K562 (cell line): ENCODE measurements at regions not wholly inside any gene's neighbourhood (a gene's known extent, or its start where the extent isn't known, plus 50 kb on each side); places are given as distances from the start of the nearest gene placed in this dataset.
A peak's percentile ranks its signal among the peaks of the same experiment; 100 is the strongest.

Experiments used
- ATAC-seq: fragments of 200-7000 bp; cut with Tn5 transposase; 3 replicates; pipeline ENCODE4 v1.9.1; 2020; ENCODE audit warnings: moderate library complexity
- BruUV-seq: library from RNA; stranded (reverse); fragments of 400-500 nt; replicated peaks from 2 replicates; lab custom pipeline; 2021; lab: Mats Ljungman, UMichigan
- CTCF ChIA-PET: fragments of 300-600 bp; formaldehyde crosslinking; extraction: SDS; loops from one replicate; lab custom pipeline; 2021; ENCODE audit warnings: low intra/inter-chr PET ratio; lab: Yijun Ruan, JAX
- POLR2A ChIA-PET: fragments of 300-600, 350-650 bp; sonication (Branson Sonifier 250); formaldehyde crosslinking; extraction: SDS; loops from one replicate; lab custom pipeline; 2021; ENCODE audit warnings: antibody characterized with exemption, inconsistent platforms; lab: Yijun Ruan, JAX
- DNase-seq, 4 experiments: peaks; one replicate each; pipeline versions ENCODE4 v3.0.0 to v3.0.0-alpha.2; 2011 to 2018; ENCODE audit warnings: low spot score in 3 of 4, mixed read lengths in 3 of 4; ENCODE audit errors: extremely low read depth in 1 of 4
- FAIRE-seq: peaks from 2 replicates; lab custom pipeline; 2011; peaks lifted over from hg19 to GRCh38; lab: Jason Lieb, UNC
- H2AFZ ChIP-seq: 2 replicates; pipeline ENCODE4 v1.6.0; 2011; ENCODE audit warnings: low read depth, low read length, control low read depth, inconsistent platforms
- H3K27ac ChIP-seq: fragments of 200-600 bp; 3 replicates; pipeline ENCODE4 v1.8.0; 2011; ENCODE audit warnings: low read depth, mild to moderate bottlenecking, control low read depth, inconsistent platforms, low read length, moderate library complexity, mixed read lengths; ENCODE audit errors: extremely low read depth
- H3K27me3 ChIP-seq, 2 experiments: fragments of 300-600 bp in 1 of 2; 2 replicates in 1 of 2; 3 replicates in 1 of 2; pipeline versions ENCODE4 v1.6.0 to v1.8.0; 2011; ENCODE audit warnings: inconsistent platforms in 2 of 2, low read length in 2 of 2, mild to moderate bottlenecking in 1 of 2, mixed read lengths in 1 of 2, moderate library complexity in 1 of 2; ENCODE audit not compliant: control insufficient read depth in 2 of 2, insufficient read depth in 2 of 2
- H3K36me3 ChIP-seq: fragments of 300-600 bp; 3 replicates; pipeline ENCODE4 v1.8.0; 2011; ENCODE audit warnings: mild to moderate bottlenecking, low read length, inconsistent platforms; ENCODE audit not compliant: control insufficient read depth, insufficient read depth
- H3K4me1 ChIP-seq, 2 experiments: fragments of 200-600 bp in 1 of 2; replicated peaks in 1 of 2; 2 replicates in 1 of 2; 3 replicates in 1 of 2; pipeline versions ENCODE4 v1.5.1 to v1.8.0; 2011; ENCODE audit warnings: inconsistent platforms in 2 of 2, low read length in 2 of 2, mild to moderate bottlenecking in 1 of 2, mixed read lengths in 1 of 2, moderate library complexity in 1 of 2; ENCODE audit not compliant: control insufficient read depth in 2 of 2, insufficient read depth in 2 of 2
- H3K4me2 ChIP-seq: 2 replicates; pipeline ENCODE4 v1.6.1; 2011; ENCODE audit warnings: low read length, control low read depth, inconsistent platforms, mixed read lengths; ENCODE audit not compliant: insufficient read depth
- H3K4me3 ChIP-seq: fragments of 200-600 bp; sonication (generic), shearing (Covaris generic); 2 replicates; pipeline ENCODE4 v1.5.1; 2016; ENCODE audit warnings: control low read depth, inconsistent platforms
- H3K79me2 ChIP-seq: fragments of 200-600 bp; 3 replicates; pipeline ENCODE4 v1.8.0; 2011; ENCODE audit warnings: low read length, inconsistent platforms; ENCODE audit not compliant: control insufficient read depth, insufficient read depth
- H3K9ac ChIP-seq, 2 experiments: 2 replicates each; pipeline versions ENCODE4 v1.6.0 to v1.6.1; 2011; ENCODE audit warnings: low read depth in 2 of 2, low read length in 2 of 2, control low read depth in 1 of 2, inconsistent platforms in 1 of 2, mild to moderate bottlenecking in 1 of 2, mixed read lengths in 1 of 2; ENCODE audit not compliant: insufficient read depth in 1 of 2
- H3K9me1 ChIP-seq: one replicate; pipeline ENCODE4 v1.6.0; 2011; ENCODE audit warnings: inconsistent platforms, mild to moderate bottlenecking, low read length, moderate library complexity; ENCODE audit not compliant: control insufficient read depth, insufficient read depth
- H3K9me3 ChIP-seq: replicated peaks from 2 replicates; pipeline ENCODE4 v1.5.1; 2011; ENCODE audit warnings: low read depth, low read length, inconsistent platforms; ENCODE audit not compliant: control insufficient read depth, insufficient read depth
- H4K20me1 ChIP-seq: replicated peaks from 2 replicates; pipeline ENCODE4 v1.6.1; 2011; ENCODE audit warnings: low read length, inconsistent platforms, mixed read lengths; ENCODE audit not compliant: control insufficient read depth, insufficient read depth
- ATF7 ChIP-seq: fragments of 450-650 bp; IDR thresholded peaks from 2 replicates; pipeline ENCODE4 v1.7.1; 2014; ENCODE audit warnings: mild to moderate bottlenecking, moderate library complexity
- EZH2 ChIP-seq: IDR thresholded peaks from 2 replicates; pipeline ENCODE4 v1.6.1; 2012; ENCODE audit warnings: low read depth, mild to moderate bottlenecking, inconsistent platforms, low read length, borderline replicate concordance
- FOXO4 ChIP-seq: fragments of 450-650 bp; formaldehyde crosslinking; IDR thresholded peaks from 2 replicates; pipeline ENCODE4 v1.4.0; 2020; ENCODE audit warnings: mild to moderate bottlenecking, moderate library complexity
- GATAD2B ChIP-seq: fragments of 450-650 bp; IDR thresholded peaks from 2 replicates; pipeline ENCODE4 v1.6.1; 2017; ENCODE audit warnings: mild to moderate bottlenecking, borderline replicate concordance
- MTA2 ChIP-seq: fragments of 450-650 bp; IDR thresholded peaks from 2 replicates; pipeline ENCODE4 v1.6.1; 2016; ENCODE audit warnings: low read depth
- NR3C1 ChIP-seq: sonication (generic); formaldehyde crosslinking; IDR thresholded peaks from 2 replicates; pipeline ENCODE4 v1.8.1; 2022; ENCODE audit warnings: missing genetic modification reagents
- RAD21 ChIP-seq, 2 experiments: fragments of 250-450 bp in 1 of 2; fragments of 450-650 bp in 1 of 2; sonication (Bioruptor Pico) in 1 of 2; formaldehyde crosslinking in 1 of 2; IDR thresholded peaks in 1 of 2; conservative IDR thresholded peaks in 1 of 2; 2 replicates each; pipeline versions ENCODE4 v1.4.0 to v1.8.0; 2020 to 2022; ENCODE audit warnings: mild to moderate bottlenecking in 2 of 2, moderate library complexity in 1 of 2
- ZNF408 ChIP-seq: fragments of 250-450 bp; sonication (Bioruptor Pico); IDR thresholded peaks from 2 replicates; pipeline ENCODE4 v1.4.0; 2020; ENCODE audit warnings: low read depth, mild to moderate bottlenecking, moderate library complexity
- ZSCAN29 ChIP-seq: fragments of 450-650 bp; IDR thresholded peaks from 2 replicates; pipeline ENCODE4 v1.6.1; 2017
- WGBS: fragments of 100-300 bp; shearing (Covaris generic); methylation state at CpG from one replicate; pipeline ENCODE4 v1.1.6; 2016; ENCODE audit warnings: low coverage, mixed read lengths; ENCODE audit not compliant: insufficient coverage; ENCODE audit errors: missing lambda C conversion rate; 5-methylcytosine and 5-hydroxymethylcytosine counted together
- in situ Hi-C: fragments of 300-500 bp; cut with MboI; formaldehyde crosslinking; loops from 4 replicates; pipeline ENCODE4 v1.15.0; 2018; ENCODE audit warnings: inconsistent platforms, mixed read lengths
- intact Hi-C: fragments of 100-400 bp; cut with micrococcal nuclease; formaldehyde crosslinking; loops from 2 replicates; pipeline ENCODE4 v1.14.2; 2022

- ATAC-seq = no peak
- H3K27me3 ChIP-seq = no peaks in the 10 kb centered on the region
- ChIA-PET POLR2A (no interaction called here), CTCF (no interaction called here)
- no peaks in the 10 kb centered on the region for H3K9me1 ChIP-seq
- no peak for DNase-seq
- no peaks in the 10 kb centered on the region for H3K9me3 ChIP-seq
- FAIRE-seq = no peak
- H3K27ac ChIP-seq = no peak overlapping the region
- WGBS = 15% methylated on average over 3 of the region's 3 CpGs
- intact Hi-C loops = loop anchor here (10.0 kb wide), 1 partner anchor 1305 kb away; the partner anchor contains the start of gene PCDH9
- no peaks in the 10 kb centered on the region for H3K4me1 ChIP-seq
- no peaks in the 10 kb centered on the region for H4K20me1 ChIP-seq
- no peaks in the 10 kb centered on the region for H3K79me2 ChIP-seq
- no TSS peak for BruUV-seq
- H3K4me2 ChIP-seq = no peak overlapping the region
- no peak overlapping the region for H3K9ac ChIP-seq
- no peak overlapping the region for H3K4me3 ChIP-seq
- H3K36me3 ChIP-seq = no peaks in the 10 kb centered on the region
- in situ Hi-C loops = no loop called here
- TF ChIP-seq RAD21 (CRISPR knock-in tag; conservative IDR thresholded peaks at IDR 0.05 in 1 of 2, IDR thresholded peaks at IDR 0.05 in 1 of 2) (peak in 1 of 2 experiments; percentile 27; a peak in 1 of 4 replicates), ZSCAN29 (no peak)
- no peak overlapping the region for H2AFZ ChIP-seq
Observed at GRCh38 chr13:65929436-65929835, 1300.7 kb downstream of the PCDH9 start.

GRCh38 chr13:65926750-65927171, 1303.4 kb downstream of the PCDH9 start:
- DNase-seq (peak in 2 of 4 experiments; percentile 3 to 33), ATAC-seq (peak; percentile 84), FAIRE-seq (no peak)
- 10% methylated on average over 6 of the region's 7 CpGs for WGBS
- ChIA-PET CTCF (no interaction called here), POLR2A (no interaction called here)
- H3K4me1 ChIP-seq = no peaks in the 10 kb centered on the region
- in situ Hi-C loops = no loop called here
- H3K4me3 ChIP-seq = no peak overlapping the region
- H3K9ac ChIP-seq = no peak overlapping the region
- no peaks in the 10 kb centered on the region for H3K36me3 ChIP-seq
- H3K27me3 ChIP-seq = no peaks in the 10 kb centered on the region
- H3K79me2 ChIP-seq = no peaks in the 10 kb centered on the region
- no peak overlapping the region for H2AFZ ChIP-seq
- intact Hi-C loops = loop anchor here (10.0 kb wide), 1 partner anchor 1308 kb away; the partner anchor contains the start of gene PCDH9
- no TSS peak for BruUV-seq
- H3K27ac ChIP-seq = no peak overlapping the region
- H3K9me1 ChIP-seq = no peaks in the 10 kb centered on the region
- H3K9me3 ChIP-seq = no peaks in the 10 kb centered on the region
- no peak overlapping the region for H3K4me2 ChIP-seq
- H4K20me1 ChIP-seq = no peaks in the 10 kb centered on the region
- TF ChIP-seq NR3C1 (CRISPR knock-in tag) (no peak), ZNF408 (no peak), EZH2 (no peak), MTA2 (no peak), GATAD2B (no peak), FOXO4 (no peak), RAD21 (CRISPR knock-in tag; conservative IDR thresholded peaks at IDR 0.05 in 1 of 2, IDR thresholded peaks at IDR 0.05 in 1 of 2) (peak in 1 of 2 experiments; percentile 56; a peak in 2 of 4 replicates), ATF7 (no peak)
